ENCODE measurements at regions not wholly inside any gene's neighbourhood (a gene's known extent, or its start where the extent isn't known, plus 50 kb on each side); places are given as distances from the start of the nearest gene placed in this dataset.

- TF ChIP-seq CTCF (IDR thresholded peaks at IDR 0.05) (no peak), POLR2A (IDR thresholded peaks at IDR 0.05) (no peak), POLR2AphosphoS5 (IDR thresholded peaks at IDR 0.05) (no peak)
Observed at GRCh38 chr16:59088431-59088830, 354.3 kb upstream of the GOT2 start.
